Astrocyte (in vitro differentiated cells and primary cell): ENCODE measurements at regions not wholly inside any gene's neighbourhood (a gene's known extent, or its start where the extent isn't known, plus 50 kb on each side); places are given as distances from the start of the nearest gene placed in this dataset.

ENCODE experiments used
- CTCF ChIP-seq: IDR thresholded peaks from 2 replicates; pipeline ENCODE4 v1.5.1; 2011; ENCODE audit warnings: low read depth, mild to moderate bottlenecking, inconsistent platforms, low read length, moderate library complexity; ENCODE audit not compliant: insufficient read depth
- EZH2 ChIP-seq: IDR thresholded peaks from 2 replicates; pipeline ENCODE4 v1.6.1; 2012; ENCODE audit warnings: mild to moderate bottlenecking, low read length, inconsistent platforms; ENCODE audit not compliant: insufficient read depth

- TF ChIP-seq CTCF (no peak), EZH2 (no peak)
Observed at GRCh38 chr22:49514641-49515040, 313.0 kb downstream of the BRD1 start.
